ENCODE measurements at regions not wholly inside any gene's neighbourhood (a gene's known extent, or its start where the extent isn't known, plus 50 kb on each side); places are given as distances from the start of the nearest gene placed in this dataset.

DNA sequence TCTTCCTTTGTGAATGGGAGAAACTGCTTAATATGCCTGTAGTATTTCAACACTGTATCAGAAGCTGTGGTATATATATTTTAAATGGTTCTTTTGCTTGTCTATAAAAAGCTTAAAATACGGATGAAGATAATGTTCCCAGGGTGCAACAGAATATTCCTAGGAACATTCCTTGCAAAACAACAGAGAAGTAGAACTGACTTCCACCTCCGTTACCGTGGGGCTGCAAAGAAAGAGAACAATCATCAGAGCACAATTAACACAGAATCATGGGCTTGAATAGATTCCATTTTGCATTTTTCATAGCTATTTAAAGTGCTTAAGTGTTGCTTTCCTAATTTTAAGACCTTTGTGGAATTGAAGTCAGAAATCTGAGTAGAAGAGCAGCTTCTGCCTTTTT, 1227.7 kb downstream of the EFNB2 start:
- DNase-seq (ENCODE audit: low read depth) = no peak

DNA sequence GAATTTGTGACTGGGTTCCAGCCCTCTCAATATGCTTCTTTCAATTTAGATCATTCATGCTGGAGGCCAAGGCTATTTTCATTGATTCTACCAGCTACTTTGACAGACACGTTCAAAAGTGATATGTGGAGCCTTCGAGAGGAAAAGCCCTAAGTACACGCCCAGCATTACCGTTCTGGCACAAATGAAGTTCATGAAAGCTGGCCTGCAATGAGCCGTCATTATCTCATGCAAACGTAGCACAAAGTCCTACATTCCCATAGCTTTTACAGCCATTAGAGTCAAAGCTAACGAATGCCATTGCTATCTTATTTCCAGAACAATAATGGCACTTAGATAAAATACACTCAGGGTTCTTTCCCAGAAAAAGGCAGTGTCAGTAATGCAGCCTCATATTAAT, 1237.6 kb downstream of the EFNB2 start:
- DNase-seq (ENCODE audit: low read depth) = no peak

- DNase-seq (ENCODE audit: low read depth) = no peak
Measured at GRCh38 chr13:105291987-105292386, 1243.5 kb downstream of the EFNB2 start.

DNA sequence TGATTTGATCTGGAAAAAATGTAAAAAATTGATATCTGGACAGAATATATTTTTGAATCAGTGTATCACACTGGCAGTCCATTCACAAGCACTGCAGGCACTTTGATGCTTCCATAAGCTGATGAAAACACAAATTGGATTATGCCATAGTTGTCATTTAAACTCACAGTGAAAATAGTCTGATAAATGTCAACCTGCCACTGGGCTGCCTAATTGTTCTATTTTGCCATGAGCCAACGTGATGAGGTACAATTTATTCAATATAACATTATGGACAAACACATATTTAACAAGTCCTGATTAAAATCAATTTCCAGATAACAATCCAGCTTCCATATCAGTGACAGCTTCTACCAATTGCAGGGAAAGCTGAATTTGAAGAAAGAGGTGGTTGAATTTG, 1244.9 kb downstream of the EFNB2 start:
- no peak for DNase-seq (ENCODE audit: low read depth)

GRCh38 chr13:105285526-105285925, 1249.9 kb downstream of the EFNB2 start:
- no peak for DNase-seq (ENCODE audit: low read depth)

DNA sequence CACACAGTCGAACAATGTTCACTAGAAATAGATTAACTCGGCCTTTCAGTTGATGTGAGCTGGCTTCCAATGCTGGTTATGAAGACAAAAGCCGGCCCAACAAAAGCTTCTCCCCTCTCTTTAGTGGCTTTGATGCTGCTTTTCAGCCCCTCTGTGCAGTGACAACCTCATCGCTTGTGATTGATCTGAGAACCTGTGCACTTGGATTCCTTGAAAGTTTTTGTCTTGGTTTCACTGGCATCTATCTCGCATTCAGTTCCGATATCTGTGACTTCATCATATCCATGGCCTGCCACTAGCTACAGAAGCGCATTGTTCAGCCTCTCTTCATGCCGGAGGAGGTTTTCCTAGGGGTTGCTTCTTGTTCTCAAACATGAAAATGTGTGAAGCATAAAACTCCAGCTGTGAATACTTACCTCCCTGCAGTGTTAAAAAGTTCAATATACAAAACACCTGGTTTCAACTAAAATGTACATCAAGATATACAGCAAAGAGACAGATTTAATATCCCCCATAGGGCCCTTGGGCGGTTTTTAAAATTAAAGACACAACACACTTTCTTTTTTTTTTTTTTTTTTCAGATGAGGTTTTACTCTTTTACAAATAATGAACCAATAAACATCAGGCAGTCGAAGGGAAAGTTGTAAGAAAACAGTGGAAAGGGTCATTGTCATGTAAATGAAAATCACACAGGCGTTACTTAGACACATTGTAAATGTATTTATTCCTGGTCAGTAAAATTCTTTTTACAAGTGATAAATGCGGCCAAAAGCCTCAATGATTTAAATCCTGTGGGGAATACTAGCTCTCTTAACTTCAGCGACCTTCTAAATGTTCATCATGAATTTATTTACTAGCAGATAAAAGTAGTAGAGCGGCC, 1252.8 kb downstream of the EFNB2 start:
- DNase-seq (ENCODE audit: low read depth) = no peak

DNA sequence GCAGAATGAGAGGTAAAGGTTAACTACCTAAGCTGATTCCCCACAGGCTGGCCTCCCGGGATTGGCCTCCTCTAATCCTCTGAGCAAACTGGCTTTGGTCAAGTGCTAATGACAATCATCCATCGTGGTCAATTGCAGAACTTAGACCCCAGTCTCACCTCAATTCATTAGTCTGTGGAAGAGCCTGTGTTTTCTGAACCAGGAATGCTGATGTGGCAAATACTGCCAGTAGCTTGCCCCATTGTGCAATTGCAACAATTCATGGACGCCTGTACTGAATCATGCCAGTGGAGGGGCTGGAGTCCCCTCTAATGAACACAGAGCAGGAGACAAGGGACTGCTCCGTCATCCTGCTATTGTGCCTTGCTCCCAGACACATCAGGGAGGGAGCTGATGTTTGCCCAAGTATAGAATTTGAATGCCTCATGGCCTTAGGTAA, 1256.5 kb downstream of the EFNB2 start:
- DNase-seq (ENCODE audit: low read depth) = no peak

DNA sequence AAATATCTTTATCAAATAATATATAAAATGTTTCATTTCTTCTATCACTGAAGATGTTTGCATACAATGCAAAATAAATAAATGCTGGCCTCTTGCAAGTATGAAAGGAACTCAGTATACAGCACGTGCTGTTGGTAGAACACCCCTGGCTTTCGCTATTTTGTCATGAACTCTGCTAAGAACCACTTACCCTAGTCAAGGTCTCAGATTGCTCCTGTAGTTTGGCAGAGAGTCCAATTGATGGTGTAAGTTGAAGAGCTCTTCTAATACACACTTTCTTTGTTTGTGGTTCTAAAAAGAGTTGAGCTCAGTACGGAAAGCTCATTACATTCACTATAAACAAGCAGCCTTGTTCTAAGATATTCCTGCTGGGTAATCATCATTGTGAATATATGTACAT, 1258.9 kb downstream of the EFNB2 start:
- DNase-seq (ENCODE audit: low read depth) = no peak

- no peak for DNase-seq (ENCODE audit: low read depth)
Measured at GRCh38 chr13:105273665-105274222, 1261.7 kb downstream of the EFNB2 start.

DNA sequence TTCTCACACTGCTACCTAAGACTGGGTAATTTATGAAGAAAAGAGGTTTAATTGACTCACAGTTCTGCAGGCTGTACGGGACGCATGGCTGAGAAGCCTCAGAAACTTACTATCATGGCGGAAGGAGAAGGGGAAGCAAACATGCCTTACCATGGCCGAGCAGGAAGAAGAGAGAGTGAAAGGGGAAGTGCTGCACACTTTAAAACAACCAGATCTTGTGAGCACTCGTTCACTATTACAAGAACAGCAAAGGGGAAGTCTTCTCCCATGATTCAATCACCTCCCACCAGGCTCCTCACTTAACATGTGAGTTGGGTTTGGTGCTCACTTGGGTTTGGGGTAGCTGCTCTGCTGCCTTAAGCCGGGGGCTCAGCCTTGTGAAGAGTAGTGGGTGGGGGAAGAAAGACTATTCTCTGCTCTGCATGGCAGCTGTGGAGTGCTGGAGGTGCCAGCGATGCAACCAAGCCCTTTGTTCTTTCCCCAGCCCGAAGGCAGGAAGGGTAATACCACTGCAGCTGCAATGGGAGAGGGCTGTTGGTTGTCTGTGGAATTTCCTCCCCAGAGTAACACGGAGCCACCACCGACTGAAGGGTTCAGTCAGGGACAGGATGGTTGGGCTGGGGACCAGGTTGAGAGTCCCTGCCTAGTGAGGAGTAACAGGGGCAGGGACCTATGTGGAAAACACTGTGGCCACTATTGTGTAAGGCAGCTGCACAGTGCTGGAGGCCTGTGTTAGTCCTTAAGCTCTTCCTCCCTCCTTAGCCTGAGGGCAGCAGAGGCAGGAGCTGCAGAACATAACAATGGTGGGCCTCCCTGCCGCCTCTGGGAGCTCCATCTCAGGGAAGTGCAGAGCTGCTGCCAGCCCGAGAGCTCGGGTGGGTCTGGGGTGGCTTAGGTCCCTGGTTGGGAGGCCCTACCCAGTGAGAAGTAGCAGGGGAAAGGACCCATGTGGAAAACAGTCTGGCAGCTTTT, 1262.5 kb downstream of the EFNB2 start:
- DNase-seq (ENCODE audit: low read depth) = no peak

DNA sequence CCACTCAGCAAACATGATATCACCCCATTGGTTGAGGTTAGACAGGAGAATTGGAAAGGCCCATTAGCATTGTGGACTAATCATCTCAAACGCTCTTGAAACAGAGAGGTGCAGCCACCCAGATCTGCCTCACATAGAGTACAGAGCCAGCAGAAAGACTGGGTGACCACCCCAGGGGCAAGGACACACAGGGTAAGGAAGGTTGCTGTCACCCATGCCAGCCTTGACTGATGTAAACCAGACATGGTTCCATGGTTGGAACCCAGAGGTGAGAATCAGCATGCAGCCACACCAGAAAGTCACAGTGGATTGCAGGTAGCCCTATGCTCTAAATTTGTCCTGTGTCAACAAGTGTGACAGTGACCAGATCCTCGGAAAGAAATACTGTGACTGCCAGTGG, 1268.8 kb downstream of the EFNB2 start:
- DNase-seq (ENCODE audit: low read depth) = no peak

DNA sequence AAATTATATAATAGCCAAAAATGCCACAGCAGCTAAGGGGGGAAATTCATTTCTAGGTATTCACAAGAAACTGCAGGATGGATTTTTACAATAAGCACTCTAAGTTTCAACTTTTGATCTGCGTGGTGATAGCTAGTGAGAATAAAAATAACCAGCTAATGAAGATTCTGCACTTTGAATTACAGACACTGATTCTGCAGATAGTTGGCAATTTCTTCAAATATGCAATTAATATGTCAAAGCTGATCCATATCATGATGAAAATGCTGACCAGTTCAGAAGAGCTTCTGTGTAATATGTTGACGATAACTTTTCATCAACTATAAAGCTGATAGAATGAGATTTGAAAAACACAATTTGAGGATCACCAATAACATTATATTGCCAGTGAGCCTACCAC, 1272.9 kb downstream of the EFNB2 start:
- DNase-seq (ENCODE audit: low read depth) = no peak

DNA sequence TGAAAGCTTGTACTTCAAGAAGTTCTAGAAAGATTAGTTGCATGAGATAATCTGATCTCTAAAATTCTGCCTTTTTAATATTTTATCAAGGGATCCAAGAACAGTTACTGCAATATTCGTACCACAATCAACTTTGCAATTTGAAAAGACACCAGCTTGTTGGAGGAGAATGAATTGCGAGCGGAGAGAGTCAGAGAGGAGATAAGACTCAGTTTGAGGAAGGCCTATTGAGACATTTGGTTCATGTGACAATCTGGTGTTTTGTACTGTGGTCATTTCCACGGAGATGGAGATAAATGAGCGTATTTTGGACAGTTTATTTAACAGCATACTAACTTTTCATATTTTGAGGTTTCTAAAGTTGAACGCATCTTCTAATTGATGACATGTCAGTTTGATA, 1276.0 kb downstream of the EFNB2 start:
- DNase-seq (ENCODE audit: low read depth) = no peak

- DNase-seq (ENCODE audit: low read depth) = no peak
Measured at GRCh38 chr13:105255472-105255871, 1280.0 kb downstream of the EFNB2 start.

- no peak for DNase-seq (ENCODE audit: low read depth)
Measured at GRCh38 chr13:105251293-105251692, 1284.2 kb downstream of the EFNB2 start.

- DNase-seq (ENCODE audit: low read depth) = no peak
Measured at GRCh38 chr13:105247830-105248229, 1287.6 kb downstream of the EFNB2 start.

GRCh38 chr13:105240371-105240770, 1295.1 kb downstream of the EFNB2 start:
- DNase-seq (ENCODE audit: low read depth) = no peak

GRCh38 chr13:105232439-105232838, 1303.0 kb downstream of the EFNB2 start:
- no peak for DNase-seq (ENCODE audit: low read depth)

DNA sequence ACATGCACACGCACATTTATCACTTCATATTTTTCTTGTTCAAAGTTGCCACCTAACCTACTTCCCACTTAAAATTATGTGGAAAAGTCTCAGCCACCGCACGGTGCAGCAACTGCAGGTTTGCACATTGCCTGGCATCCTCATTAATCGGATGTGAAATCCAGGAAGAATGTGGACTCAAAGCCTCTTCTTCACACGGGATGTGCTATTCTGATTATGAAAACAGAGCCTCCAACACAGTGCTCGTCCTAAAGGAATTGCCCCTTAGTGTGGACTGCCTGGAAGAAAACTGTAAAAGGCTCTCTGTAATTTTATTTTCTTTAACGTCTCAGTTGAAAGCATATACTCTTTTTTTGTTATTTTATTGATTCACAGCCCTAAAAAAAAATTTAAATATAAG, 1303.5 kb downstream of the EFNB2 start:
- no peak for DNase-seq (ENCODE audit: low read depth)

DNA sequence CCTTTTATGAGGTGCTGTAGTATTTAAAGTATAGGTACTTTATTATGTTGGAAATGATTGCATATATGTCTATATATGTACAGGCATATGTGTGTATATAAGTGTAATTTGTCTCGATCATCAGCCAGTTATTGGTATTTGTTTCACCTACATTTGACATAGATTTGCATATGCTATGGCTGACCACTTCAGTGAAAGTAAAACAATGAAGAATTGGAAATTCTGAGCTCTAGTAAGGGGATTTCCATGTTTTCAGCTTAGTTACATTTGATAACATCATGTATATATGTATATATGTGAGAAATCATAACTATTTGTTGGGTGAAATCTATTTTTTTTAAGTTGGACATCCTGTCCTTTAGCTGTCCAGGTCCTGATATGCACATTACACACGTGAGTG, 1303.9 kb downstream of the EFNB2 start:
- no peak for DNase-seq (ENCODE audit: low read depth)

GRCh38 chr13:105220881-105221280, 1314.6 kb downstream of the EFNB2 start:
- no peak for DNase-seq (ENCODE audit: low read depth)

DNA sequence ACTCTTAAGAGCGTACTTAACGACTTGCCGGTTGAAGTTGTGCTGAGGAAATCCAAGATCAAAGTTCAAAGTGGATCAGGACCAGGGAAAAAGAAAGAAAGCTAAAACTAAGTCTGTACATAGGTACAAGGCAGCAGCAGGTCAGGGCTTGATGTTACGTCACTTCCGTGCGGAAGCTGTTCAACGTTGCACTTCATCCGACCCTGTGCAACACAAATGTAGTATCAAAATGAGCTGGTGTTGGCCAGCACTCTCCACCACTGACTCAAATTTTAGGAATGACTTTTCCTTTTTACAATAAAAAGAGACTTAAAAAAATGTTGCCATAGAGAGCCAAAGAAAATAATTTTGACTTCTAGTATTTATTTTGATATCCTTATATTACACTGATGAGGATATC, 1315.4 kb downstream of the EFNB2 start:
- DNase-seq (ENCODE audit: low read depth) = no peak

DNA sequence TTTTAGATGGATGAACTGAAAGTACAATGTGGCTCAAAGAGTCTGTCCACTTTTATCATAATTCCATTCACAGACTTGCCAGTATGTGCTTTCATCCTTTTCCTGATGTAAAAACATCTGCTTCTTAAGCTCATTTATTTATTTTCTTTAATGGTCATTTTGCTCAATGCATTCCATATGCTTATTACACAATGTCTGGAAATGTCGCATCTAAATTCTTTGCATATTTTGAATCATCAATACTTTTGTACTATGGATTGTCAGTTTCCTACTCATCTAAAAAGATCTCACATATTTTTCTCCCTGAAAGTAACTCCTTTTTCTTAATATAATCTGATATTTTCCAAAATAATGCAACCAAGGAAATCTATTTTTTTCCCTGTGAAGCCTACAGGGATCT, 1315.8 kb downstream of the EFNB2 start:
- no peak for DNase-seq (ENCODE audit: low read depth)

Data from GM04503 (cell line).